Naive thymus-derived CD8-positive, alpha-beta T cell (primary cell): ENCODE measurements at regions not wholly inside any gene's neighbourhood (a gene's known extent, or its start where the extent isn't known, plus 50 kb on each side); places are given as distances from the start of the nearest gene placed in this dataset.

Experiments
- ATAC-seq, 2 donors: fragments of 150-1000 bp; cut with Tn5 transposase in 1 of 2; sonication (Bioruptor Pico), chemical (Tn5 transposase) in 1 of 2; 1 replicate in 1 of 2; 2 replicates in 1 of 2; pipeline ENCODE4 v1.10.0; 2021; ENCODE audit warnings: mild to moderate bottlenecking in 2 of 2, moderate library complexity in 2 of 2
- POLR2A ChIA-PET: fragments of 350-600 bp; sonication (Branson Sonifier 250); formaldehyde crosslinking; loops from one replicate; lab custom pipeline; 2021; ENCODE audit warnings: antibody characterized with exemption; lab: Charles Lee
- DNase-seq, 10 donors: peaks; one replicate each; pipeline versions ENCODE4 v3.0.0 to v3.0.0-alpha.2; 2020 to 2022
- H3K27ac Mint-ChIP-seq, 10 donors: one replicate each; pipeline ENCODE4 v1.8.0; 2020 to 2022; ENCODE audit warnings: mild to moderate bottlenecking in 10 of 10, mixed read lengths in 10 of 10, moderate library complexity in 4 of 10, inconsistent platforms in 1 of 10
- H3K27me3 Mint-ChIP-seq, 5 donors: one replicate each; pipeline ENCODE4 v1.8.0; 2021 to 2022; ENCODE audit warnings: mixed read lengths in 5 of 5
- H3K36me3 Mint-ChIP-seq, 3 donors: one replicate each; pipeline ENCODE4 v1.8.0; 2020 to 2022; ENCODE audit warnings: mixed read lengths in 3 of 3, mild to moderate bottlenecking in 2 of 3, inconsistent platforms in 1 of 3
- H3K4me1 Mint-ChIP-seq, 4 donors: one replicate each; pipeline ENCODE4 v1.8.0; 2021 to 2022; ENCODE audit warnings: mixed read lengths in 4 of 4
- H3K4me3 Mint-ChIP-seq, 10 donors: one replicate each; pipeline ENCODE4 v1.8.0; 2020 to 2022; ENCODE audit warnings: mild to moderate bottlenecking in 10 of 10, mixed read lengths in 10 of 10, moderate library complexity in 6 of 10, inconsistent platforms in 1 of 10
- H3K9me3 Mint-ChIP-seq, 9 donors: one replicate each; pipeline ENCODE4 v1.8.0; 2020 to 2022; ENCODE audit warnings: mixed read lengths in 9 of 9, mild to moderate bottlenecking in 3 of 9, inconsistent platforms in 1 of 9, moderate library complexity in 1 of 9

GRCh38 chr1:50262436-50262835 lies 153.7 kb downstream of the ELAVL4 start:
- H3K27ac Mint-ChIP-seq = no peak overlapping the region
- H3K9me3 Mint-ChIP-seq = peaks cover 0 to 1% (median 0%) of the 10 kb centered on the region in 9 donors
- H3K36me3 Mint-ChIP-seq = no peaks in the 10 kb centered on the region
- peaks cover 4 to 27% (median 11%) of the 10 kb centered on the region in 5 donors for H3K27me3 Mint-ChIP-seq
- no peaks in the 10 kb centered on the region for H3K4me1 Mint-ChIP-seq
- POLR2A ChIA-PET = no interaction called here
- no peak for DNase-seq
- H3K4me3 Mint-ChIP-seq = no peak overlapping the region
- ATAC-seq = no peak

GRCh38 chr1:50261951-50262350 lies 153.2 kb downstream of the ELAVL4 start:
- no peak for ATAC-seq
- H3K36me3 Mint-ChIP-seq = no peaks in the 10 kb centered on the region
- no peaks in the 10 kb centered on the region for H3K4me1 Mint-ChIP-seq
- peaks cover 0 to 1% (median 0%) of the 10 kb centered on the region in 9 donors for H3K9me3 Mint-ChIP-seq
- DNase-seq = no peak
- H3K4me3 Mint-ChIP-seq = no peak overlapping the region
- H3K27me3 Mint-ChIP-seq = peaks cover 4 to 27% (median 10%) of the 10 kb centered on the region in 5 donors
- POLR2A ChIA-PET = no interaction called here
- H3K27ac Mint-ChIP-seq = no peak overlapping the region

GRCh38 chr1:50257940-50258685 lies 149.4 kb downstream of the ELAVL4 start:
- DNase-seq (no peak), ATAC-seq (no peak)
- Mint-ChIP-seq H3K4me1 (no peaks in the 10 kb centered on the region), H3K9me3 (peaks cover 0 to 2% (median 0%) of the 10 kb centered on the region in 9 donors), H3K27ac (no peak overlapping the region), H3K36me3 (no peaks in the 10 kb centered on the region), H3K27me3 (peaks cover 0 to 29% (median 11%) of the 10 kb centered on the region in 5 donors), H3K4me3 (no peak overlapping the region)
- POLR2A ChIA-PET = no interaction called here

GRCh38 chr1:50257029-50257428 lies 148.3 kb downstream of the ELAVL4 start:
- no peak overlapping the region for H3K27ac Mint-ChIP-seq
- DNase-seq = no peak
- H3K9me3 Mint-ChIP-seq = peaks cover 0 to 2% (median 0%) of the 10 kb centered on the region in 9 donors
- no peaks in the 10 kb centered on the region for H3K4me1 Mint-ChIP-seq
- H3K4me3 Mint-ChIP-seq = no peak overlapping the region
- H3K27me3 Mint-ChIP-seq = peaks cover 3 to 28% (median 15%) of the 10 kb centered on the region in 5 donors
- H3K36me3 Mint-ChIP-seq = no peaks in the 10 kb centered on the region
- POLR2A ChIA-PET = no interaction called here
- ATAC-seq = no peak
